H1 (cell line): ENCODE measurements at regions not wholly inside any gene's neighbourhood (a gene's known extent, or its start where the extent isn't known, plus 50 kb on each side); places are given as distances from the start of the nearest gene placed in this dataset.

Experiments
- CTCF ChIA-PET: fragments of 300-600 bp; sonication (Branson Sonifier 250); formaldehyde crosslinking; loops from one replicate; lab custom pipeline; 2021; ENCODE audit not compliant: partially characterized antibody; lab: Charles Lee
- POLR2A ChIA-PET: fragments of 300-600 bp; sonication (Branson Sonifier 250); formaldehyde crosslinking; loops from one replicate; lab custom pipeline; 2021; ENCODE audit warnings: inconsistent platforms; ENCODE audit not compliant: partially characterized antibody; lab: Charles Lee
- DNase-seq, 2 experiments: peaks; one replicate each; pipeline versions ENCODE4 v3.0.0 to v3.0.0-alpha.2; 2010 to 2022; ENCODE audit warnings: low spot score in 2 of 2, low read depth in 1 of 2, mixed read lengths in 1 of 2
- FAIRE-seq: peaks from 2 replicates; lab custom pipeline; 2011; peaks lifted over from hg19 to GRCh38; lab: Jason Lieb, UNC
- H2AFZ ChIP-seq: 2 replicates; pipeline ENCODE4 v1.8.1; 2012; ENCODE audit warnings: low read length, inconsistent platforms
- H2AK5ac ChIP-seq: 2 replicates; pipeline ENCODE4 v1.6.1; 2013; ENCODE audit warnings: low read depth, low read length
- H2BK120ac ChIP-seq: replicated peaks from 2 replicates; pipeline ENCODE3; 2013; ENCODE audit warnings: low read depth, low read length, inconsistent platforms
- H2BK12ac ChIP-seq: 2 replicates; pipeline ENCODE4 v1.6.1; 2013; ENCODE audit warnings: low read depth, low read length
- H2BK15ac ChIP-seq: 2 replicates; pipeline ENCODE4 v1.6.1; 2013; ENCODE audit warnings: low read length
- H2BK20ac ChIP-seq: 2 replicates; pipeline ENCODE4 v1.6.1; 2013; ENCODE audit warnings: low read length
- H2BK5ac ChIP-seq: 2 replicates; pipeline ENCODE4 v1.6.1; 2013; ENCODE audit warnings: low read depth, low read length
- H3K14ac ChIP-seq: 2 replicates; pipeline ENCODE4 v1.6.1; 2013; ENCODE audit warnings: inconsistent platforms; ENCODE audit not compliant: insufficient read length
- H3K18ac ChIP-seq: 2 replicates; pipeline ENCODE4 v1.6.1; 2013; ENCODE audit warnings: low read length; ENCODE audit errors: extremely low read depth
- H3K23ac ChIP-seq: 2 replicates; pipeline ENCODE4 v1.6.1; 2013; ENCODE audit warnings: inconsistent platforms; ENCODE audit not compliant: insufficient read length
- H3K23me2 ChIP-seq: 2 replicates; pipeline ENCODE4 v1.6.1; 2013; ENCODE audit warnings: low read depth, low read length
- H3K27ac ChIP-seq: 2 replicates; pipeline ENCODE4 v1.6.1; 2011; ENCODE audit warnings: low read depth, low read length, inconsistent platforms
- H3K27me3 ChIP-seq, 4 experiments: replicated peaks in 1 of 4; 1 replicate in 1 of 4; 2 replicates in 3 of 4; pipeline versions ENCODE4 v1.6.1 to v1.8.1; 2011 to 2013; ENCODE audit warnings: low read length in 3 of 4, mild to moderate bottlenecking in 3 of 4, inconsistent platforms in 2 of 4, mixed read lengths in 2 of 4, moderate library complexity in 1 of 4; ENCODE audit not compliant: control insufficient read depth in 3 of 4, insufficient read depth in 3 of 4; ENCODE audit errors: extremely low read depth in 1 of 4
- H3K36me3 ChIP-seq, 4 experiments: 2 replicates each; pipeline versions ENCODE4 v1.6.1 to v1.8.1; 2011 to 2013; ENCODE audit warnings: mild to moderate bottlenecking in 4 of 4, low read length in 3 of 4, moderate library complexity in 2 of 4, control low read depth in 1 of 4, inconsistent platforms in 1 of 4; ENCODE audit not compliant: insufficient read depth in 4 of 4, control insufficient read depth in 2 of 4
- H3K4ac ChIP-seq: replicated peaks from 2 replicates; pipeline ENCODE3; 2013; ENCODE audit warnings: low read length, low read depth, mixed read lengths, inconsistent platforms; ENCODE audit not compliant: insufficient read length
- H3K4me1 ChIP-seq, 4 experiments: replicated peaks in 1 of 4; 1 replicate in 1 of 4; 2 replicates in 3 of 4; pipeline versions ENCODE4 v1.6.1 to v1.8.1; 2011 to 2013; ENCODE audit warnings: low read length in 3 of 4, inconsistent platforms in 2 of 4, mixed read lengths in 1 of 4; ENCODE audit not compliant: insufficient read depth in 4 of 4, control insufficient read depth in 3 of 4
- H3K4me2 ChIP-seq, 2 experiments: 2 replicates each; pipeline versions ENCODE4 v1.6.1 to v1.8.1; 2011 to 2013; ENCODE audit warnings: low read depth in 2 of 2, low read length in 2 of 2, control low read depth in 1 of 2, inconsistent platforms in 1 of 2, mild to moderate bottlenecking in 1 of 2; ENCODE audit not compliant: insufficient read depth in 1 of 2
- H3K4me3 ChIP-seq, 4 experiments: fragments of 200-600, 300-600 bp in 1 of 4; sonication (generic), shearing (Covaris generic), sonication (Bioruptor Twin) in 1 of 4; 2 replicates each; pipeline versions ENCODE4 v1.5.1 to v1.8.1; 2011 to 2016; ENCODE audit warnings: low read length in 4 of 4, low read depth in 3 of 4, control low read depth in 2 of 4, inconsistent platforms in 2 of 4, mild to moderate bottlenecking in 2 of 4, mixed read lengths in 1 of 4, moderate library complexity in 1 of 4; ENCODE audit not compliant: insufficient read depth in 2 of 4; ENCODE audit errors: extremely low read depth in 1 of 4
- H3K56ac ChIP-seq: replicated peaks from 2 replicates; pipeline ENCODE3; 2013; ENCODE audit warnings: low read depth, mild to moderate bottlenecking, mixed read lengths, low read length, inconsistent platforms; ENCODE audit not compliant: insufficient read length
- H3K79me1 ChIP-seq: 2 replicates; pipeline ENCODE4 v1.6.1; 2013; ENCODE audit warnings: low read depth, low read length, control low read depth
- H3K79me2 ChIP-seq, 2 experiments: 2 replicates each; pipeline versions ENCODE4 v1.6.1 to v1.8.1; 2012 to 2013; ENCODE audit warnings: low read length in 2 of 2, mild to moderate bottlenecking in 2 of 2, inconsistent platforms in 1 of 2; ENCODE audit not compliant: insufficient read depth in 2 of 2, control insufficient read depth in 1 of 2
- H3K9ac ChIP-seq, 4 experiments: replicated peaks in 1 of 4; 1 replicate in 1 of 4; 2 replicates in 3 of 4; pipeline versions ENCODE4 v1.6.1 to v1.8.1; 2011 to 2013; ENCODE audit warnings: low read depth in 3 of 4, low read length in 3 of 4, control low read depth in 2 of 4, mild to moderate bottlenecking in 2 of 4, moderate library complexity in 2 of 4, inconsistent platforms in 1 of 4; ENCODE audit errors: extremely low read depth in 1 of 4
- H3K9me3 ChIP-seq, 2 experiments: 2 replicates each; pipeline versions ENCODE4 v1.6.1 to v1.8.1; 2012 to 2013; ENCODE audit warnings: mild to moderate bottlenecking in 2 of 2, moderate library complexity in 2 of 2, control low read depth in 1 of 2, inconsistent platforms in 1 of 2, low read depth in 1 of 2, low read length in 1 of 2, mixed read lengths in 1 of 2; ENCODE audit not compliant: insufficient read depth in 2 of 2
- H4K20me1 ChIP-seq, 2 experiments: replicated peaks in 1 of 2; 2 replicates each; pipeline versions ENCODE3 to v1.8.1; 2011 to 2013; ENCODE audit warnings: inconsistent platforms in 2 of 2, low read length in 2 of 2, mild to moderate bottlenecking in 1 of 2; ENCODE audit not compliant: insufficient read depth in 2 of 2, control insufficient read depth in 1 of 2
- H4K5ac ChIP-seq: 2 replicates; pipeline ENCODE4 v1.6.1; 2013; ENCODE audit warnings: low read length, low read depth, mixed read lengths, inconsistent platforms; ENCODE audit not compliant: insufficient read length
- H4K8ac ChIP-seq: 2 replicates; pipeline ENCODE4 v1.8.0; 2013; ENCODE audit warnings: mild to moderate bottlenecking, moderate library complexity, low read length, inconsistent platforms; ENCODE audit not compliant: insufficient read depth; ENCODE audit errors: extremely low read depth
- H4K91ac ChIP-seq: replicated peaks from 2 replicates; pipeline ENCODE3; 2013; ENCODE audit warnings: low read length, mixed read lengths, inconsistent platforms; ENCODE audit not compliant: insufficient read length
- KDM5A ChIP-seq: fragments of 200-600 bp; IDR thresholded peaks from 2 replicates; pipeline ENCODE4 v1.7.1; 2012; ENCODE audit warnings: mild to moderate bottlenecking, low read length, inconsistent platforms, mixed read lengths
- SIX5 ChIP-seq: IDR thresholded peaks from 2 replicates; pipeline ENCODE4 v1.6.1; 2011; ENCODE audit warnings: mild to moderate bottlenecking, low read depth, low read length
- WGBS, 2 experiments: shearing (Covaris generic) in 1 of 2; methylation state at CpG; one replicate each; pipeline versions ENCODE4 v1.1.6 to v1.1.7; 2013 to 2015; ENCODE audit warnings: low lambda C conversion rate in 2 of 2, mixed read lengths in 2 of 2, inconsistent platforms in 1 of 2, low coverage in 1 of 2, missing lambda C conversion rate in 1 of 2; ENCODE audit not compliant: insufficient replicate concordance in 2 of 2, insufficient coverage in 1 of 2, insufficient read length in 1 of 2; ENCODE audit errors: extremely low coverage in 1 of 2, missing lambda C conversion rate in 1 of 2; 5-methylcytosine and 5-hydroxymethylcytosine counted together

DNA sequence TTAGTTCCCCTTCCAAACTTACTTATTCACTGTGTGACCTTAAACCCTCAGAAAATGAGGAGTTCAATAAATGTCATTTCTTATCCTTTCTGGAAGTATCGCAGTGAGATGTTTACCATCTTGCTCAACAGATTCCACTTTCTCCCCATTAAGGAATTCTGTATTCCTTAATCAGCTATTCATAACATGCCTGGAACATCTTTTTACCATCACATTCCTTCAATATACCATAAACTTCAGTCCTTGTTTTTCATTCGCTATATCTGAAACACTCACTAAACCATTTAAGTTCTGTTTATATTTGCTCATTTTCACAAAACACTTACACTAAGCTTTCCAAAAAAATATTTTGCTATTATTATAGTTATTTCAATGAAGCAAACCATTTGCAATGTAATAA lies 1158.6 kb downstream of the CDH12 start:
- H3K27me3 ChIP-seq = no peaks in the 10 kb centered on the region
- no peak overlapping the region for H2BK120ac ChIP-seq
- H3K9ac ChIP-seq = no peak overlapping the region
- H3K56ac ChIP-seq = no peak overlapping the region
- ChIA-PET POLR2A (no interaction called here), CTCF (no interaction called here)
- no peak overlapping the region for H2AK5ac ChIP-seq
- H3K4me3 ChIP-seq = no peak overlapping the region
- no peak overlapping the region for H4K8ac ChIP-seq
- no peak overlapping the region for H2BK15ac ChIP-seq
- no peak overlapping the region for H3K14ac ChIP-seq
- no peak for TF ChIP-seq SIX5
- no peak for TF ChIP-seq KDM5A
- H4K5ac ChIP-seq = no peak overlapping the region
- no peak overlapping the region for H2AFZ ChIP-seq
- H3K23ac ChIP-seq = no peak overlapping the region
- WGBS, 2 experiments = 88 to 100% methylated on average over 1 to 2 of the region's 2 CpGs
- no peak overlapping the region for H3K4ac ChIP-seq
- H3K4me2 ChIP-seq = no peak overlapping the region
- H3K23me2 ChIP-seq = no peaks in the 10 kb centered on the region
- H3K36me3 ChIP-seq = no peaks in the 10 kb centered on the region
- FAIRE-seq = no peak
- H2BK5ac ChIP-seq = no peak overlapping the region
- no peak overlapping the region for H3K18ac ChIP-seq
- H3K79me1 ChIP-seq = no peaks in the 10 kb centered on the region
- H3K27ac ChIP-seq = no peak overlapping the region
- H2BK12ac ChIP-seq = no peak overlapping the region
- no peaks in the 10 kb centered on the region for H3K79me2 ChIP-seq
- no peaks in the 10 kb centered on the region for H3K4me1 ChIP-seq
- no peak overlapping the region for H4K91ac ChIP-seq
- H3K9me3 ChIP-seq = no peaks in the 10 kb centered on the region
- DNase-seq = no peak
- H2BK20ac ChIP-seq = no peak overlapping the region
- no peaks in the 10 kb centered on the region for H4K20me1 ChIP-seq
